H1 (cell line): ENCODE measurements at regions not wholly inside any gene's neighbourhood (a gene's known extent, or its start where the extent isn't known, plus 50 kb on each side); places are given as distances from the start of the nearest gene placed in this dataset.

Experiments used
- ATF2 ChIP-seq: IDR thresholded peaks from 2 replicates; pipeline ENCODE4 v1.6.1; 2012; ENCODE audit warnings: low read length, inconsistent platforms
- BACH1 ChIP-seq: IDR thresholded peaks from 2 replicates; pipeline ENCODE4 v1.6.1; 2012; ENCODE audit warnings: low read length, improper control_type of control experiment
- CBX8 ChIP-seq: fragments of 300-800, 300-1000 bp; sonication (generic); IDR thresholded peaks from 2 replicates; pipeline ENCODE4 v1.7.1; 2016; ENCODE audit warnings: low read depth, low read length, borderline replicate concordance
- CEBPB ChIP-seq: IDR thresholded peaks from 2 replicates; pipeline ENCODE4 v1.6.1; 2012; ENCODE audit warnings: low read depth, low read length
- EZH2 ChIP-seq: fragments of 200-600 bp; sonication (generic); IDR thresholded peaks from 2 replicates; pipeline ENCODE4 v1.7.1; 2012; ENCODE audit warnings: low read depth, mild to moderate bottlenecking, moderate library complexity, low read length, inconsistent platforms; ENCODE audit not compliant: severe bottlenecking
- GTF2F1 ChIP-seq: IDR thresholded peaks from 2 replicates; pipeline ENCODE4 v1.6.1; 2012; ENCODE audit warnings: low read depth, low read length, improper control_type of control experiment, borderline replicate concordance
- POLR2AphosphoS5 ChIP-seq: IDR thresholded peaks from 2 replicates; pipeline ENCODE4 v1.6.1; 2011; ENCODE audit warnings: low read depth, low read length
- RAD21 ChIP-seq, 2 experiments: IDR thresholded peaks in 1 of 2; conservative IDR thresholded peaks in 1 of 2; 2 replicates each; pipeline ENCODE4 v1.6.1; 2011; ENCODE audit warnings: low read depth in 2 of 2, low read length in 2 of 2, improper control_type of control experiment in 1 of 2, inconsistent platforms in 1 of 2, mild to moderate bottlenecking in 1 of 2, moderate library complexity in 1 of 2
- RBBP5 ChIP-seq: IDR thresholded peaks from 2 replicates; pipeline ENCODE4 v1.7.1; 2012; ENCODE audit warnings: low read depth, mild to moderate bottlenecking, inconsistent platforms, low read length, moderate library complexity, borderline replicate concordance
- SIN3A ChIP-seq, 2 experiments: IDR thresholded peaks in 1 of 2; conservative IDR thresholded peaks in 1 of 2; 2 replicates each; pipeline ENCODE4 v1.6.1; 2011 to 2012; ENCODE audit warnings: low read length in 2 of 2, improper control_type of control experiment in 1 of 2, low read depth in 1 of 2, mild to moderate bottlenecking in 1 of 2
- SP1 ChIP-seq: IDR thresholded peaks from 2 replicates; pipeline ENCODE4 v1.6.1; 2011; ENCODE audit warnings: low read depth, low read length
- SP2 ChIP-seq: IDR thresholded peaks from 2 replicates; pipeline ENCODE4 v1.6.1; 2012; ENCODE audit warnings: mild to moderate bottlenecking, low read length, inconsistent platforms
- TAF1 ChIP-seq: IDR thresholded peaks from 2 replicates; pipeline ENCODE4 v1.6.1; 2011; ENCODE audit warnings: mild to moderate bottlenecking, low read depth, low read length
- TCF12 ChIP-seq: IDR thresholded peaks from 2 replicates; pipeline ENCODE4 v1.6.1; 2011; ENCODE audit warnings: low read depth, mild to moderate bottlenecking, low read length

DNA sequence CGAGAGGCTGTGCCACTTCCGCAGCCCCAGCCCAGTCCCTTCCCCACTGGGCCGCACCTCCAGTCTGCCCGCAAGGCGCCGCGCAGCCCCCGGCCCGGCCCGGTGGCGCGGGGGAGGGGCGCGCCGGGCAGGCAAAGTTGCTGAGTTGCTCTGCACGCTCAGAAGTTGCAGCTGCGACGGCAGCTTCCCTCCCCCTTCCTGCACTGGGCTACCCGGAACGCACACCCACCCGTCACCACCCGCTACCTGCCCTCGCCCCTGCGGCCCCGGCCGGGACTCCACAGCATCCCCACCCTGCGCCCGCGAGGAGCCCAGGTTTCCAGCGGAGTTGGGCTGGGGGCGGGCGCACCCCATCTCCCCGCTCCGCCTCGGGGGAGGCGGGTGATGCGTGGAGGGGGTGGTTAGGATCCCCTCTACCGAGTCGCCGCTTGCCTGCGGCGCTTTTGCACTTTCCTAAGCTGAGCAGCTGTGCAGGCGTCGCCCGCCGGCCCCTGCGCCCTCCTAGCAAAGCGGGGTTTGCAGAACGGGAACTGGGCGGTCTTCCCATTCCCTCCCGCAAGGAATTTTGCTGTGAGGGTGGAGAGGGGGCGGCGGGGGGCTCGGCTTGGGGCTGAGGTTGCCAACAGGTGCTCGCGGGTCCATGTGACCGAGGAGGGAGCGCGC is 55.9 kb upstream of the RREB1 start (continued):
- TF ChIP-seq GTF2F1 (no peak), EZH2 (no peak), RAD21 (IDR thresholded peaks at IDR 0.05 in 1 of 2, conservative IDR thresholded peaks at IDR 0.05 in 1 of 2; ENCODE audit: low read depth in 2 of 2, low read length in 2 of 2) (no peak), TAF1 (peak; percentile 53; the same call in 1 of the 2 replicates), SP1 (no peak), SP2 (no peak), SIN3A (conservative IDR thresholded peaks at IDR 0.05 in 1 of 2, IDR thresholded peaks at IDR 0.05 in 1 of 2; ENCODE audit: low read depth in 1 of 2, low read length in 2 of 2) (0 out of 4 replicates have a peak, but pooled peaks of 1 of the 2 experiments have one; percentile 13), POLR2AphosphoS5 (no peak), ATF2 (no peak), BACH1 (0 out of 2 replicates have a peak, but pooled peaks have one; percentile 6), TCF12 (no peak), RBBP5 (0 out of 2 replicates have a peak, but pooled peaks have one; percentile 67), CEBPB (no peak), CBX8 (no peak)
